ENCODE measurements at regions not wholly inside any gene's neighbourhood (a gene's known extent, or its start where the extent isn't known, plus 50 kb on each side); places are given as distances from the start of the nearest gene placed in this dataset.

GRCh38 chr3:73164622-73165021 lies 103.2 kb downstream of the EBLN2 start:
- H3K4me3 ChIP-seq (ENCODE audit: low read depth, low read length, poor library complexity, severe bottlenecking): no peak overlapping the region
- no peak overlapping the region for H3K9ac ChIP-seq (ENCODE audit: low read length)
- H2AFZ ChIP-seq (ENCODE audit: low read length): no peak overlapping the region
- H3K27me3 ChIP-seq (ENCODE audit: insufficient read depth, low read length): 0 out of 2 replicates have a peak, but pooled peaks cover 7% of the 10 kb centered on the region
- H3K9me3 ChIP-seq (ENCODE audit: low read length): no peaks in the 10 kb centered on the region
- H4K20me1 ChIP-seq (ENCODE audit: insufficient read depth, low read length): no peaks in the 10 kb centered on the region
- H3F3A ChIP-seq (ENCODE audit: insufficient read depth, low read length): no peaks in the 10 kb centered on the region
- H3K36me3 ChIP-seq (ENCODE audit: insufficient read depth, low read length): no peaks in the 10 kb centered on the region
- H3K9me2 ChIP-seq (ENCODE audit: low read depth, low read length): no peaks in the 10 kb centered on the region
- TF ChIP-seq EZH2 (IDR thresholded peaks at IDR 0.05; ENCODE audit: borderline replicate concordance, low read length) (no peak), CTCF (IDR thresholded peaks at IDR 0.05; ENCODE audit: low read length) (no peak)
- no peak overlapping the region for H3K27ac ChIP-seq (ENCODE audit: low read depth, low read length, poor library complexity, severe bottlenecking)
- no peaks in the 10 kb centered on the region for H3K4me1 ChIP-seq (ENCODE audit: insufficient read depth, low read length, severe bottlenecking)
- H3K4me2 ChIP-seq (ENCODE audit: low read length): no peak overlapping the region
- H3K79me2 ChIP-seq (ENCODE audit: insufficient read depth, low read length): no peaks in the 10 kb centered on the region

GRCh38 chr3:73175698-73176097 lies 114.2 kb downstream of the EBLN2 start:
- Histone ChIP-seq H3K4me2 (ENCODE audit: low read length) (no peak overlapping the region), H3K36me3 (ENCODE audit: insufficient read depth, low read length) (no peaks in the 10 kb centered on the region), H2AFZ (ENCODE audit: low read length) (no peak overlapping the region), H3K79me2 (ENCODE audit: insufficient read depth, low read length) (no peaks in the 10 kb centered on the region), H3K4me3 (ENCODE audit: low read depth, low read length, poor library complexity, severe bottlenecking) (no peak overlapping the region), H3F3A (ENCODE audit: insufficient read depth, low read length) (no peaks in the 10 kb centered on the region), H3K4me1 (ENCODE audit: insufficient read depth, low read length, severe bottlenecking) (no peaks in the 10 kb centered on the region), H3K27me3 (ENCODE audit: insufficient read depth, low read length) (no peaks in the 10 kb centered on the region), H3K9me3 (ENCODE audit: low read length) (no peaks in the 10 kb centered on the region), H4K20me1 (ENCODE audit: insufficient read depth, low read length) (no peaks in the 10 kb centered on the region), H3K9ac (ENCODE audit: low read length) (no peak overlapping the region), H3K27ac (ENCODE audit: low read depth, low read length, poor library complexity, severe bottlenecking) (no peak overlapping the region), H3K9me2 (ENCODE audit: low read depth, low read length) (no peaks in the 10 kb centered on the region)
- no peak for TF ChIP-seq EZH2 (IDR thresholded peaks at IDR 0.05; ENCODE audit: borderline replicate concordance, low read length)
- TF ChIP-seq CTCF (IDR thresholded peaks at IDR 0.05; ENCODE audit: low read length): no peak

GRCh38 chr3:73176941-73177340 lies 115.5 kb downstream of the EBLN2 start:
- TF ChIP-seq CTCF (IDR thresholded peaks at IDR 0.05; ENCODE audit: low read length) (no peak), EZH2 (IDR thresholded peaks at IDR 0.05; ENCODE audit: borderline replicate concordance, low read length) (no peak)
- Histone ChIP-seq H3K4me3 (ENCODE audit: low read depth, low read length, poor library complexity, severe bottlenecking) (no peak overlapping the region), H3K4me1 (ENCODE audit: insufficient read depth, low read length, severe bottlenecking) (no peaks in the 10 kb centered on the region), H3K9me3 (ENCODE audit: low read length) (no peaks in the 10 kb centered on the region), H3K9me2 (ENCODE audit: low read depth, low read length) (no peaks in the 10 kb centered on the region), H3K27ac (ENCODE audit: low read depth, low read length, poor library complexity, severe bottlenecking) (no peak overlapping the region), H3F3A (ENCODE audit: insufficient read depth, low read length) (no peaks in the 10 kb centered on the region), H3K9ac (ENCODE audit: low read length) (no peak overlapping the region), H4K20me1 (ENCODE audit: insufficient read depth, low read length) (no peaks in the 10 kb centered on the region), H3K27me3 (ENCODE audit: insufficient read depth, low read length) (no peaks in the 10 kb centered on the region), H2AFZ (ENCODE audit: low read length) (no peak overlapping the region), H3K4me2 (ENCODE audit: low read length) (no peak overlapping the region), H3K36me3 (ENCODE audit: insufficient read depth, low read length) (no peaks in the 10 kb centered on the region), H3K79me2 (ENCODE audit: insufficient read depth, low read length) (no peaks in the 10 kb centered on the region)
